Stimulated activated CD8-positive, alpha-beta memory T cell treated with anti-CD3 and anti-CD28 coated beads, Interleukin-15, amount 100 ng/mL, for 48 hours (primary cell): ENCODE measurements at regions not wholly inside any gene's neighbourhood (a gene's known extent, or its start where the extent isn't known, plus 50 kb on each side); places are given as distances from the start of the nearest gene placed in this dataset.
"Not testable (repeated sequence)": the region's sequence is repeated elsewhere in the genome, so short reads cannot be mapped to it uniquely, and the experiment has no call there.

Experiments
- DNase-seq, 2 donors: peaks; one replicate each; pipeline ENCODE4 v3.0.0-alpha.2; 2020; ENCODE audit warnings: low read depth in 2 of 2

DNA sequence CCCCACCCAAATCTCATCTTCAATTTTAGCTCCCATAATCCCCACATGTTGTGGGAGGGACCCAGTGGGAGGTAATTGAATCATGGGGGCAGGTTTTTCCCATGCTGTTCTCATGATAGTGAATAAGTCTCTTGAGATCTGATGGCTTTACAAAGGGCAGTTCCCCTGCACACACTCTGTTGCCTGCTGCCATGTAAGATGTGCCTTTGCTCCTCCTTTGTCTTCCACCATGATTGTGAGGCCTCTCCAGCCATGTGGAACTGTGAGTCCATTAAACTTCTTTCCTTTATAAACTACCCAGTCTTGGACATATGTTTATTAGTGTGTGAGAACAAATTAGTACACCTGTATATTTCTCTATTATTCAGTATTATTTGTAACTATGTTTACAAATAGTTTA, 1283.3 kb upstream of the MIR17HG start:
- not testable (repeated sequence) for DNase-seq

- no peak for DNase-seq
Observed at GRCh38 chr13:90068658-90069057, 1278.8 kb upstream of the MIR17HG start.

DNA sequence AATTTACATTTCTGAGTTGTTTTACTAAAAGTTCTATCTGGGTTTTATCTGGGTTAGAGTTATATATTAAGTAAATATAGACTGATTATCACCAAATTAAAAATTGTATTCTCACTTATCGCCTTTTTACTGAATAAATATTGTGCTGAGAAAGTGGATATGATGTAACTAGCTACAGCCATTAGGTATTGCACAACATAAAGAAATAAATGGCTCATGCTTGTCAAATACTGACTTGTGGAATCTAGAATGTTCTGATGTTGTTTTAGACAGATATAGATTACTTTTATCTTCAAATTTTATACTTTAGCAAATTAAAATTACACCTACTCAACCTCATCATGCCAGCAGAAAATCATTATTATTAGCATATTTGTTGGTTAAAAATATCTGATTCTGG, 1277.1 kb upstream of the MIR17HG start:
- DNase-seq = no peak

GRCh38 chr13:90070837-90071525, 1276.5 kb upstream of the MIR17HG start:
- DNase-seq = no peak

DNA sequence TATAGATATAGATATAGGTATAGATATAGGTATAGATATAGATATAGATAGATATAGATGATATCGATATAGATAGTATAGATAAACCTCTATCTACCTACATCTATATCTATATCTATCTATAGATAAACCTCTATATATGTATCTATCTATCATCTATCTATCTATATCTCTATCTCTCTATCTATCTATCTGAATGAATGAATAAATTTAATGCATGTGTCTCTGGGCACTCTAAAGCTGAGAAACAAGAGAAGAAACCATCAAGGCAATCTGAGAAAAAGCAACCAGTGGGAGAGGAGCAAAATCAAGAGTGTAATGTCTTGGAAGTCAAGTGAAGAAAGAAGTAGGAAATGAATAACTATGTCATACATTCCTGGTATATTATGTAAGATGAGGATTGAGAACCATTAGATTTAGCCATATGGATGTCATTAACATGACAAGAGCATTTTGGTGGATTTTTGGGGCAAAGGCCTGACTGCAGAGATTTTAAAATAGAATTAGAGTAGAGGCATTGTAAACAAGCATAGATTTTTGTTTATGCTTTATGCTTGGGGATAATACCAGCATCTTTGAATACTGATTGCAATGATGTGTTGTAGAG, 1262.7 kb upstream of the MIR17HG start:
- no peak for DNase-seq

- DNase-seq = no peak
Observed at GRCh38 chr13:90089051-90089450, 1258.4 kb upstream of the MIR17HG start.

DNA sequence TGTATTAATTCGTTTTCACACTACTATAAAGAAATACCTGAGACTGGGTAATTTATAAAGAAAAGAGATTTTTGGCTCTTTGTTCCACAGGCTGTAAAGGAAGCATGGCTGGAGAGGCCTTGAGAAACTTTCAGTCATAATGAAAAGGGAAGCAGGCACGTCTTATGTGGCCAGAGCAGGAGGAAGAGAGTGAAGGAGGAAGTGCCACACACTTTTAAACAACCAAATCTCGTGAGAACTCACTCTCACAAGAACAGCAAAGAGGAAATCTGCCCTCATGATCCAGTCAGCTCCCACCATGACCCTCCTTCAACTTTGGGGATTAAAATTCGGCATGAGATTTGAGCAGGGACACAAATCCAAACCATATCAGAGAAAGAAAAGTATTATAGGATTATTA, 1255.9 kb upstream of the MIR17HG start:
- DNase-seq = no peak

DNA sequence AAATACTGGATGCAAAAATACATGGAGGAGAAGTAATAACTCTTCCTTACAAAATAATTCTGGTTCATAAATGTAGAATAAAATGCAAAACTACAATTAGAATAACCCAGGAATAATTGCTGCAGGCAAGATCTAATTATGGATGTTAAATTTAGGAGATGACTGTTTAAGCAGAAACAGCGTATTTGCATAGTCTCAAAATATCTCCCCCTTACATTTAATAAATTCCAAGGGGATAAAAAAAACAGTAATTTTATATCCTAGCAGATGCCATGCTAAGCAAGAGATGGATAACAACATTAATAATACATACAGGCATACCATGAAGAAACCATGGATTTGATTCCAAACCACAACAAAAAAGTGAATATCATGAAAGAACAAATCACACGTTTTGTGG, 1253.1 kb upstream of the MIR17HG start:
- DNase-seq = no peak

GRCh38 chr13:90098577-90098976, 1248.9 kb upstream of the MIR17HG start:
- DNase-seq = no peak

DNA sequence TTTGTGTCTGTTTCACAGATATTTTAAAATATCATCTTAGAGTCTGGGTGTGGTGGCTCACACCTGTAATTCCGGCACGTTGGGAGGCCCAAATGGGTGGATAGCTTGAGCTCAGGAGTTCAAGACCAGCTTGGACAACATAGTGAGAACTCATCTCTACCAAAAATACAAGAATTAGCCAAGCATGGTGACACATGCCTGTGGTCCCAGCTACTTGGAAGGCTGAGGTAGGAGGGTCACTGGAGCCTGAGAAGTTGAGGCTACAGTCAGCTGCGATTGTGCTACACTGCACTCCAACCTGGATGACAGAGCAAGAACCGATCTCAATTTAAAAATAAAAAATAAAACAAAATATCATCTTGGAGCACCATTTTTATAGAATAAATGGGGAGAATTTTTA, 1247.6 kb upstream of the MIR17HG start:
- no peak for DNase-seq

- DNase-seq = no peak
Observed at GRCh38 chr13:90103099-90103784, 1244.2 kb upstream of the MIR17HG start.

- DNase-seq = no peak
Observed at GRCh38 chr13:90104764-90105163, 1242.7 kb upstream of the MIR17HG start.

- DNase-seq = no peak
Observed at GRCh38 chr13:90105276-90105675, 1242.2 kb upstream of the MIR17HG start.

- no peak for DNase-seq
Observed at GRCh38 chr13:90105849-90106496, 1241.5 kb upstream of the MIR17HG start.

DNA sequence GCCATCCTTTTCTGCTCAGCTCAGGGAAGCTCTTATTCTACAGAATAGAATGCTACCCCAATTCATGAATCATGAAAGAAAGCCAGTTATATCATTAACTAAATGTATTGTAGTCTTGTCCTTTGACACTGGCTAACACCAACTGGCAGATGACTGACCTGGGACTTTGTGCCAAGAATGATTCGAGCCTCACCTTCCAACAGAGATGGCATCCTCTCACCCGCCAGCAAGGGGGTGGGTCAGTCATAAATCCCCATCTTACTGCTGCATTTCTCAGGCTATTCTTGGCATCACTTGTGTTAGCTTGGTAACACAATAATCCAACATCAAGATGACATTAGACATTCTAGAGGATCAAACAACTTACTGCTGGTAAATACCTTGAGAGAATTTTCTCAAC, 1239.8 kb upstream of the MIR17HG start:
- no peak for DNase-seq

DNA sequence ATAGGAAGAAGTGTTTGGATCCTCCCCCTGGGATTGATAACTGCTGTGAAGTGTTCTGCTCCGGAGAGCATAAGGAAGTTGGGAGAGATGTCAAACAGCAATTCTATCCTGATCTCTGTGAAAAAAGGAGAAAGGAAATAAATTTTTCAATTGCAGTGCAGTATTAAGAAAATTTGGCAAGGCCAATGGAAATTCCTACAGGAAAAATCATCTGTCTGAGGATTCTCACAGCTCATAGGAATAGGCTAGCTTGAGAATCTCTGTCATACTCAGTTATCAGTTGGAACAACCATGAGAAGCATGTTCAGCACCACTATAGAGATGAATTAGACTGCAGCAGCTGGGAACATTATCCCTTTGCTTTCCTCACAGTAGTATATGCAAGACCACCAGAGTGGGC, 1238.9 kb upstream of the MIR17HG start:
- no peak for DNase-seq

DNA sequence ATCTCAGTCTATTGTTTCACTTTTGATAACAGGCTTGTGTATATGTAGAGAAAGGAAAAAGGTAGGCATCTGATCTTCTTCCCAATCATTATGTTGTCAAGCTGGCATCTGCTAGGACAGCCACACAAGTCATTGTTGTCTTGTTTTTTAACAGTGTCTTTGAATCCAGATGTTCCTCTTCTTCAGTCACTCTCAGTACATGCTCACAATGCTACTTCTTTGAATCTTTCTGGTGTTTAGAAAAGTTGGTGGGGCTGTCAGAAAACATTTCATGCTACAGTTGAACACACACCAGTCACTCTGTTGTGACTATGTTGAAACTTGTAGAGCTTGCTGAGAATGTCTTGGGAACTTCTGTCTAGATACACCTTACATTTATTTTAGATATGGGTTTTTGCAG, 1231.4 kb upstream of the MIR17HG start:
- DNase-seq = no peak

- DNase-seq = no peak
Observed at GRCh38 chr13:90118467-90119071, 1228.9 kb upstream of the MIR17HG start.

DNA sequence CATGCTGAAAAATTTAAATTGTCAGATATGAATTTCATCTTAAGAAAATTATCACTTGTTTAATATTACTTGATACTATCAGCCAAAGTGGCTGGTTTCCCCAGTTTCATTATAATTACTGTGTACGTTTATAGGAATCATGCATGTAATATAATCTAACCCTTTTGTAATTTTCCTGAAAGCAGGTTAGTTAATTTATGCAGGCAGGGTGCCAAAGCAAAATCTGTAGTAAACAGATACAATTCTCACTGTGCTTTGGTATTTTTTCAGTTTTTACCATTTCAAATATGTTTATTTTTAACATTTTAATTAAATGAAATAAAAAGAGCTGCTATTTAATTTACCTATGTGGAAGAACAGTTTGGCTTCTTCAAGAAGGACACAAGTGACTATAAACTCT, 1227.5 kb upstream of the MIR17HG start:
- no peak for DNase-seq

GRCh38 chr13:90121784-90122183, 1225.7 kb upstream of the MIR17HG start:
- no peak for DNase-seq

DNA sequence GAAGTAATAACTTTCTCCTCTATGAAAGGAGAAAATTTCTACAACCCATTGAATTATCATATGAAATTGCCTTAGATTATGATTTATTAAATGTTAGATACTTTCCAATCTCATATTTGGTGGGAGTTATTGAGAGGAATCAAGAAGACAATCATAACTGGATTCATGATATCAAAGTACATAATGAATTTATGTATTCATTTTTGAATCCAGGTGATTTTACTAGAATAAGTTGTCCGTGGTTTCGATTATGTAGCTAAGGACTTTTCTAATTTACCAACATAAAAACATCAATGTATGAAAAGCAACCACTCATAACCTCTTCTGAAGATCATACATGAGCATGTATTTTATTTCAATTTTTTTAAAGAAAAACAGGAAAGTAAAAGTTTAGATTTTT, 1225.0 kb upstream of the MIR17HG start:
- DNase-seq = no peak

DNA sequence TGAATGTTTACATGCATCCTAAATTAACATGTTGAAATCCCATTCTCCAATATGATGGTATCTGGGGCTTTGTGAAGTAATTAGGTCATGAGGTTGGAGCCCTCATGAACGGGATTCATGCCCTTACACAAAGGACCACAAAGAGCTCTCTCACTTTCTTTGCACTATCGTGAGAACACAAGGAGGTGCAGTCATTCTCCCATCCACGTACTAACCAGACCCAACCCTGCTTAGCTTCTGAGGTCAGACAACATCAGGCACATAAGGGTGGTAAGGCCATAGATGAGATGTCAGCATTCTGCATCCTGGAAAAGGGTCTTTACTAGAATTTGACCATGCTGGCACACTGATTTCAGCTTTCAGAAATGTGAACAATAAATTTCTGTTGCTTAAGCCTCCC, 1211.9 kb upstream of the MIR17HG start:
- no peak for DNase-seq
